IPS-15b (cell line): ENCODE measurements at regions not wholly inside any gene's neighbourhood (a gene's known extent, or its start where the extent isn't known, plus 50 kb on each side); places are given as distances from the start of the nearest gene placed in this dataset.
"Not testable (repeated sequence)": the region's sequence is repeated elsewhere in the genome, so short reads cannot be mapped to it uniquely, and the experiment has no call there.

Experiments
- H3K27me3 ChIP-seq: one replicate; pipeline ENCODE4 v1.6.1; 2013; ENCODE audit warnings: low read length; ENCODE audit not compliant: control insufficient read depth, insufficient read depth
- H3K36me3 ChIP-seq: one replicate; pipeline ENCODE4 v1.6.1; 2013; ENCODE audit warnings: low read length; ENCODE audit not compliant: control insufficient read depth, insufficient read depth
- H3K4me1 ChIP-seq: one replicate; pipeline ENCODE4 v1.6.1; 2013; ENCODE audit warnings: mild to moderate bottlenecking, low read length; ENCODE audit not compliant: control insufficient read depth, insufficient read depth
- H3K4me3 ChIP-seq: one replicate; pipeline ENCODE4 v1.5.1; 2013; ENCODE audit warnings: low read depth, low read length
- H3K9ac ChIP-seq: one replicate; pipeline ENCODE4 v1.6.1; 2013; ENCODE audit warnings: low read depth, mild to moderate bottlenecking, low read length
- H3K9me3 ChIP-seq: one replicate; pipeline ENCODE4 v1.6.1; 2013; ENCODE audit warnings: mild to moderate bottlenecking, low read length; ENCODE audit not compliant: control insufficient read depth, insufficient read depth

DNA sequence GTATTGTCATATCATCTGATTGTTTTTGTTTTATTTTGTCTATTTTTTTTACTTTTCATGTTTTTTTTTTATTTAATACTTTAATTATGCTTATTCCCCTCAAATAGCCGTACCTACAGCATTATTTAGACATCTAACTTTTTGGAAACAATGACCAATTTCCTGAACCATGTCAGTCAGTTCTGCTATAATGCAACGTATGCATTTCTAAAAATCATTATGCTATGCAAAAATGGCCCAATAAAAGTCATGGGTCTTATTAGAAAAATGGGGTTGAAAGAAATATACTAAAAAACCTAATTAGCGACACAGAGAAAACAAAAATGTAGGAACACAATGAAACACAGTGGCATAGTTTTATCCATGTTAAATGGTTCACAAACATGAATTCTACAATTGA is 1454.7 kb downstream of the GRIK2 start:
- Histone ChIP-seq H3K36me3 (no peaks in the 10 kb centered on the region), H3K9ac (no peak overlapping the region), H3K4me3 (no peak overlapping the region), H3K27me3 (no peaks in the 10 kb centered on the region), H3K9me3 (no peaks in the 10 kb centered on the region), H3K4me1 (no peaks in the 10 kb centered on the region)

DNA sequence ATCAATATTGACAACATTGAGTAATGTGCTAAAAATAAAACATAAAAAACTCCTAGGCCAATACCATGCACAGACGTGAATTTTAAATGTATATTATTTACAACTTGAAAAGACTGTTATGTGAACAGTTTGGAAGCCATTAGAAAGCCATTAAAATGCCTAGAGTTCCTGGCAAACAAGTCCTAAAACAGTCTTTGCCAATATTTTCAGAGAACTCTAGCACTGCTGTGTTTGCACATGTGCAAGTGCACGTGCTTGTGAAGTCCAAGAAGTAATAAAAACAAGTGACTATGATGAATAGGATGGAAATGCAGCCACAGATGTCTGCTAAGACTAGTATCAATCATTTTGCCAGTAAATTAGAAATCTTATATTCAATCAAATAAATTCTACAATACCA is 1447.6 kb downstream of the GRIK2 start:
- Histone ChIP-seq H3K9ac (no peak overlapping the region), H3K9me3 (no peaks in the 10 kb centered on the region), H3K36me3 (no peaks in the 10 kb centered on the region), H3K4me3 (no peak overlapping the region), H3K4me1 (no peaks in the 10 kb centered on the region), H3K27me3 (no peaks in the 10 kb centered on the region)

DNA sequence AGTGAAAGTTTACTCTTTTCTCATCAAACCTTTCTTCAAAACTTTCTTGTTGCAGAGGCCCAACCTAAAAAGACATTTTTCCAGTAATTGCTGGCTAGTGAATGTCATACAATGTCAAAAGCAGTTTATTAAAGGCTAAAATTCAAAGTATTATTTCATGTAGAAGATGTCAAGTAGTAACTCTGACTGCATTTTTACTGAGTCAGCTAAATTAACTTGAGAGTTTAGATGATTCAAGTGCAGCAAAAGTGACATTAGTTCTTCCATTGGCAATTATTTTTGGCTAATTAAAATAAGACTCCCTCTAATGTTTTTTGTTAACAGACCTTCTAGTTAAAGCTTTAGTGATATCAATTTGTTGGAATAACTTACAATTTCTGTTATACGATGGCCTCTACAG is 1438.5 kb downstream of the GRIK2 start:
- H3K9ac ChIP-seq: no peak overlapping the region

DNA sequence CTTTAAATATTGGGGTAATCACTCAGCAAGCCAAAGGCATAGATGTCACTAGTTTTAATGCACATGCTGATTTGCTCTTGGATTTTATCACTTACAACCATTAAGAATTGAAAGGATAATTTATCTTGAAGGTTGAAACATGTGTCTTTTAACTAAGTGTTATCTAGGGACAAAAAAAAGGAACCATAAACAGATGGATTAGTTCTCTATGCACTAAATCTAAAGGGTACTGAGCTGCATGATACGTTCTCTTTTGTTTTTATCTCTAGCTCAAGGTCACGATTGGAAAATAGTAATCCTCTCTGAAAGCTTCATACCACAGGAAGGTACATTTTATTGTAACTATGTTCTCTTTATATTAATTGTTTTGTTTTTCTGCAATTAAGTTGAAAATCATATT is 1426.6 kb downstream of the GRIK2 start:
- no peaks in the 10 kb centered on the region for H3K4me1 ChIP-seq
- no peaks in the 10 kb centered on the region for H3K9me3 ChIP-seq
- H3K9ac ChIP-seq: no peak overlapping the region
- H3K4me3 ChIP-seq: no peak overlapping the region
- H3K36me3 ChIP-seq: no peaks in the 10 kb centered on the region
- H3K27me3 ChIP-seq: no peaks in the 10 kb centered on the region

More for the DNA sequence above, 1438.5 kb downstream of the GRIK2 start:
- Histone ChIP-seq H3K9me3 (no peaks in the 10 kb centered on the region), H3K27me3 (no peaks in the 10 kb centered on the region), H3K4me3 (no peak overlapping the region), H3K36me3 (no peaks in the 10 kb centered on the region), H3K4me1 (no peaks in the 10 kb centered on the region)

DNA sequence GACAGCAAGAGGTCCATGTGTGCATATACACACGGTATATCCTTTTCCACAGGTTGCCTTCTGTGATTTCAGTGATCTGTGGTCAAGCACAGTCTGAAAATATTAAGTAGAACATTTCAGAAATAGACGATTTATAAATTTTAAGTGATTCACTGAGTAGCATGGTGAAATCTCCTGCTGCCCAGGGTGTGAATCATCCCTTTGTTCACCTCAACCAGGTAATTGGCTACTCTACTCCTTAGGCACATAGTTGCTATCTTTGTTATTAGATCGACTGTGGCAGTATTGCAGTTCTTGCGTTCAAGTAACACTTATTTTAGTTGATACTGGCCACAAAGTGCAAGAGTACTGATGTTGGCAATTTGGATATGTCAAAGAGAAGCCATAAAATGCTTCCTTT is 1421.7 kb downstream of the GRIK2 start:
- Histone ChIP-seq H3K9me3 (no peaks in the 10 kb centered on the region), H3K4me1 (no peaks in the 10 kb centered on the region), H3K4me3 (no peak overlapping the region), H3K9ac (no peak overlapping the region), H3K36me3 (no peaks in the 10 kb centered on the region), H3K27me3 (no peaks in the 10 kb centered on the region)

DNA sequence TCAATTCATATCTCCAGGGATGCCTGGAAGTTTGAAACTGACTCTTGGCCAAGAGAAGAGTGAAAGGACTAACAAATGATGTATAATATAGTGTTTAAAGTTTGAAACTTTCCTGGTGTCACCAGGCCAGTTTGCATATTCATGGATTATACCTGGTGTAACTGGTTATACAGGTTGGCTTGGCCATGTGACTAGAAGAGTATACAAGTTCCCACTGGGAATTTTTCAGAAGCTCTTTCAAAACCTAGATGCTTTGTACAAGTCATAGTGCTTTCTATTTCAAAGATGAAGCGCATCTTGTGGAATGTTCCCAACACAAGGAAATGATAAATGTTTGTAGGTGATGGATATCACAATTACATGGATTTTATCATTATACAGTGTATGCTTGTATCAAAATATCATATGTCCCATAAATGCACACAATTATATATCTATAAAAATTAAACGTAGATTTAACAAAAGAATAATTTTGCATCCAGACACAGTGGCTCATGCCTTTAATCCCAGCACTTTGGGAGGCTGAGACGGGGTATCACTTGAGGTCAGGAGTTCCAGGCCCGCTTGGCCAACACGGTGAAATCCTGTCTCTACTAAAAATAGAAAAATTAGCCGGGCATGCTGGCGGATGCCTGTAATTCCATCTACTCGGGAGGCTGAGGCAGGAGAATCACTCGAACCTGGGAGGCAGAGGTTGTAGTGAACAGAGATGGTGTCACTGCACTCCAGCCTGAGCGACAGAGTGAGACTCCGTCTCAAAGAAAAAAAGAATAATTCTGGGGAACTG is 1420.2 kb downstream of the GRIK2 start:
- H3K9me3 ChIP-seq: no peaks in the 10 kb centered on the region

DNA sequence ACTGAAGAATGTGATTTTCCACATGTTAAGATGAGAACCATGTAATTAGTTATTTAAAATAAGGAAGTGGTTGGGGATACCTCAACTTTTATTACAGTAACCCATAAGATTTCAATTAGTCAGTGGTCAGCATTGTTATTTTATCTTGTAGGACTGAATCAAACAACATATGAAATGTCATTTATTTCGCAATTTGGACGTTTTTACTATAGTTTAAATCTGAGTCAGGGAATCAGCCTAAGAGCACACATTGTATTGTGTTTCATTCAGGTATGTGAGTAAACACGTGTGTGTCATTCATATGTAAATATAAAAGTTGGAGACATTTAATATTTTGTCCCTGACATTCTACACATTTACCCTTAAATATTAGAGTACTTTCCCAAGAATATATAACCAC is 1418.7 kb downstream of the GRIK2 start:
- Histone ChIP-seq H3K9ac (no peak overlapping the region), H3K27me3 (no peaks in the 10 kb centered on the region), H3K4me1 (no peaks in the 10 kb centered on the region), H3K4me3 (no peak overlapping the region), H3K9me3 (no peaks in the 10 kb centered on the region), H3K36me3 (no peaks in the 10 kb centered on the region)

More for the DNA sequence above, 1420.2 kb downstream of the GRIK2 start:
- H3K4me3 ChIP-seq: no peak overlapping the region
- H3K36me3 ChIP-seq: no peaks in the 10 kb centered on the region
- H3K9ac ChIP-seq: no peak overlapping the region
- no peaks in the 10 kb centered on the region for H3K4me1 ChIP-seq
- no peaks in the 10 kb centered on the region for H3K27me3 ChIP-seq

DNA sequence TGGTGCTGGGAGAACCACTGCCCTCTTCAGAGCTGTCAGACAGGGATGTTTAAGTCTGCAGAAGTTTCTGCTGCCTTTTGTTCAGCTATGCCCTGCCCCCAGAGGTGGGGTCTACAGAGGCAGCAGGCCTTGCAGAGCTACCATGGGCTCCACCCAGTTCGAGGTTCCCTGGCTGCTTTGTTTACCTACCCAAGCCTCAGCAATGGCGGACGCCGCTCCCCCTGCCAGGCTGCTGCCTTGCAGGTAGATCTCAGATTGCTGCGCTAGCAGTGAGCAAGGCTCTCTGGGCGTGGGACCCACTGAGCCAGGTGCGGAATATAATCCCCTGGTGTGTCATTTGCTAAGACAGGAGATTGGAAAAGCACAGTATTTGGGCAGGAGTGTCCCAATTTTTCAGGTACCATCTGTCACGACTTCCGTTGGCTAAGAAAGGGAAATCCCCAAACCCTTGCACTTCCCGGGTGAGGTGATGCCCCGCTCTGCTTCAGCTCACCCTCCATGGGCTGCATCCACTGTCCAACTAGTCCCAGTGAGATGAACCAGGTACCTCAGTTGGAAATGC is 1415.5 kb downstream of the GRIK2 start:
- H3K36me3 ChIP-seq, H3K9ac ChIP-seq, H3K27me3 ChIP-seq, H3K9me3 ChIP-seq, H3K4me1 ChIP-seq, H3K4me3 ChIP-seq: not testable (repeated sequence)

DNA sequence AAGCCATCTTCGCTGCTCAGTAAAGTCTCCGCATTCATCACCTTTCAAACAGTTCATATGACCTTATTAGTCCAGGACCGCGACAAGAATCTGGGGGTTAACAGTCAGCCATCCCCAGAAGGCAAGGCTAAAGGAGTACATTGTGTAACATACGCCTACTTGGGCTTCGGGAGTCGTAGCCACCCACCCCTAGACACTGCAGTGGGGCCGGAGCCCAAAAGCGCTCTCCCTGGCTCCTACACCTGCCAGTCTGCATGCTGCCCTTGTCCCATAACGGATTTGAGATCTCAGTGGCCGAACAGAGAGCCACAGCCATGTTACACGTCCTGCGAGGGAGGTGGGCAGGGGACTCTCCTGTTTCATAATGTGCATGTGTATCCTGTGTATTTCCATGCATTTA is 1405.5 kb downstream of the GRIK2 start:
- H3K4me3 ChIP-seq: peak overlapping the region; percentile 85
- H3K9ac ChIP-seq: peak overlapping the region; percentile 20
- no peaks in the 10 kb centered on the region for H3K4me1 ChIP-seq
- no peaks in the 10 kb centered on the region for H3K27me3 ChIP-seq
- no peaks in the 10 kb centered on the region for H3K36me3 ChIP-seq
- H3K9me3 ChIP-seq: no peaks in the 10 kb centered on the region

DNA sequence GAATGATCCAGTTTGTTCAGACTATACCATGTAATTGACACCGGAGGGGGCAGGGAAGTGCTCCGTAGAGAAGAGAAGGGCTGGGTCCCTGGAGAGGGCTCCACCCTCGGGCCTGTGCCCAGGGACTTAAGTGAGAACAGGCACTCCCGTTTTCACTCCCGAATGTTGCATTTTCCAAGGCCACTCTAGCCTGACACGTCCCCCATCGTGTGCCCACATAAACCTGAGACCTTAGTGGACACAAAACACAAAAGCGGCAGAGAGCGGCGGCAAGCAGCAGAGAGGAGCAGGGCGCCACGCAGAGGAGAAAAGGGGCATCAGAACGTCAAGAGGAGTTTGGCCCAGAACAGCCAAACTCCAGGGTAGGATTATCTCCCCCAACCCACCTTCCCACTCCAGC is 1405.1 kb downstream of the GRIK2 start:
- no peaks in the 10 kb centered on the region for H3K27me3 ChIP-seq
- H3K4me1 ChIP-seq: no peaks in the 10 kb centered on the region
- peak overlapping the region; percentile 85 for H3K4me3 ChIP-seq
- no peaks in the 10 kb centered on the region for H3K36me3 ChIP-seq
- H3K9ac ChIP-seq: peak overlapping the region; percentile 20
- H3K9me3 ChIP-seq: no peaks in the 10 kb centered on the region

DNA sequence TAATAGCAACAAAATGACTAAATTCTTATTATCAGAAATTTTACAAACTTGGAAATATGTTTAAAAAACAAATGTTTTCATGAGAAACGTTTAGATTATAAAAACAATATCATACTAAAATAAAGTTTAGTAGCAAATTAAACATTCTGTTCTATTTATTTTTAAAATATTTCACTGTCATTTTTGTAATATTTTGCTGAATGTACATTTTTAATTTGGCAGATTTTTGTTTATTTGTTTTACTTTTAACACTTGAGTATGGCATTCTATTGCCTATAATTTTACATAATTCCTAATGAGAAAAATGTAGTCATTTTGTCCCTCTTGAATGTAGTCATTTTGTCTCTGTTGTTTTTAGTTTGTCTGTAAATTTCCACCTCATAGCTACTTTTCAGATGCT is 1400.2 kb downstream of the GRIK2 start:
- H3K27me3 ChIP-seq: no peaks in the 10 kb centered on the region
- no peaks in the 10 kb centered on the region for H3K4me1 ChIP-seq
- H3K4me3 ChIP-seq: no peak overlapping the region
- H3K9me3 ChIP-seq: no peaks in the 10 kb centered on the region
- H3K9ac ChIP-seq: no peak overlapping the region
- no peaks in the 10 kb centered on the region for H3K36me3 ChIP-seq

DNA sequence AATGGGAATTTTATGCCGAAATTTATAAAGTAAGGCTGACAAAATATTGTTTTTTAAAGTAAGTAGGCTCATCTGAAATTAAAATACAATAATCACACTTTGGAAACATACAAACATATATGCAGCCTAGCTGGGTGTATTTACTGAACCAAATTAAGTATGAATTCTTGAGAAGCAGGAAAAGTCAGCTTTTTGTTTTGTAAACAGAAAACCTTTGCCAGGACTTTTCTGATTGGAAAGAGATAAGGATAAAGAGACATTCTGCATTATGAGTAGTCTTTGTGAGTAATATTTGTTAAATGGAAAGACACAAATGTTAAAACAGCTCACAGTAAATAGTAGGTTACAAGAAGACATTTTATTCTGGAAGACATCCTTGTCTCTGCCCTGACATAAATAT is 1380.8 kb downstream of the GRIK2 start:
- no peaks in the 10 kb centered on the region for H3K27me3 ChIP-seq
- H3K4me1 ChIP-seq: no peaks in the 10 kb centered on the region

More for the DNA sequence above, 1380.8 kb downstream of the GRIK2 start:
- Histone ChIP-seq H3K4me3 (no peak overlapping the region), H3K9me3 (no peaks in the 10 kb centered on the region), H3K36me3 (no peaks in the 10 kb centered on the region), H3K9ac (no peak overlapping the region)
